Mesenchymal stem cell (in vitro differentiated cells and primary cell): ENCODE measurements at regions not wholly inside any gene's neighbourhood (a gene's known extent, or its start where the extent isn't known, plus 50 kb on each side); places are given as distances from the start of the nearest gene placed in this dataset.

Source experiments
- DNase-seq: peaks from one replicate; pipeline ENCODE4 v3.0.0-alpha.2; 2013
- H2AFZ ChIP-seq: one replicate; pipeline ENCODE4 v1.6.1; 2013; ENCODE audit warnings: low read depth, mild to moderate bottlenecking, control low read depth, inconsistent platforms, low read length, moderate library complexity
- H2AK5ac ChIP-seq: 2 replicates; pipeline ENCODE4 v1.6.1; 2013; ENCODE audit warnings: low read length, moderate library complexity, mild to moderate bottlenecking, inconsistent platforms; ENCODE audit not compliant: severe bottlenecking
- H2BK120ac ChIP-seq: one replicate; pipeline ENCODE4 v1.6.1; 2013; ENCODE audit warnings: low read depth, mild to moderate bottlenecking, inconsistent platforms, low read length, moderate library complexity
- H2BK12ac ChIP-seq, 2 experiments: one replicate each; pipeline ENCODE4 v1.6.1; 2013; ENCODE audit warnings: inconsistent platforms in 2 of 2, low read length in 2 of 2, mild to moderate bottlenecking in 2 of 2, moderate library complexity in 2 of 2, control low read depth in 1 of 2
- H2BK15ac ChIP-seq: one replicate; pipeline ENCODE4 v1.6.1; 2013; ENCODE audit warnings: mild to moderate bottlenecking, low read depth, inconsistent platforms; ENCODE audit not compliant: poor library complexity, severe bottlenecking
- H2BK5ac ChIP-seq: 2 replicates; pipeline ENCODE4 v1.6.1; 2013; ENCODE audit warnings: low read depth, mild to moderate bottlenecking, low read length, control low read depth, inconsistent platforms; ENCODE audit not compliant: poor library complexity, severe bottlenecking
- H3K14ac ChIP-seq, 2 experiments: one replicate each; pipeline ENCODE4 v1.6.1; 2013; ENCODE audit warnings: inconsistent platforms in 2 of 2, low read length in 2 of 2, control low read depth in 1 of 2, mild to moderate bottlenecking in 1 of 2, moderate library complexity in 1 of 2
- H3K18ac ChIP-seq, 2 experiments: one replicate each; pipeline ENCODE4 v1.6.1; 2013; ENCODE audit warnings: inconsistent platforms in 2 of 2, low read length in 2 of 2, control low read depth in 1 of 2, low read depth in 1 of 2, mild to moderate bottlenecking in 1 of 2
- H3K23ac ChIP-seq, 2 experiments: one replicate each; pipeline ENCODE4 v1.6.1; 2013; ENCODE audit warnings: inconsistent platforms in 2 of 2, low read length in 2 of 2, mild to moderate bottlenecking in 2 of 2, moderate library complexity in 2 of 2, control low read depth in 1 of 2
- H3K27ac ChIP-seq: 2 replicates; pipeline ENCODE4 v1.5.1; 2013; ENCODE audit warnings: mild to moderate bottlenecking, moderate library complexity, low read length, control low read depth, inconsistent platforms; ENCODE audit not compliant: poor library complexity, severe bottlenecking
- H3K27me3 ChIP-seq, 2 experiments: 2 replicates each; pipeline versions ENCODE4 v1.6.1 to v1.7.0; 2013; ENCODE audit warnings: low read length in 2 of 2, mild to moderate bottlenecking in 2 of 2, moderate library complexity in 2 of 2, control low read depth in 1 of 2, inconsistent platforms in 1 of 2; ENCODE audit not compliant: control insufficient read depth in 1 of 2, insufficient read depth in 1 of 2
- H3K36me3 ChIP-seq, 2 experiments: 2 replicates each; pipeline versions ENCODE4 v1.6.1 to v1.7.0; 2013; ENCODE audit warnings: low read length in 2 of 2, control low read depth in 1 of 2, inconsistent platforms in 1 of 2, low read depth in 1 of 2, mild to moderate bottlenecking in 1 of 2; ENCODE audit not compliant: insufficient read depth in 2 of 2, control insufficient read depth in 1 of 2
- H3K4ac ChIP-seq, 2 experiments: one replicate each; pipeline ENCODE4 v1.6.1; 2013; ENCODE audit warnings: inconsistent platforms in 2 of 2, low read length in 2 of 2, mild to moderate bottlenecking in 2 of 2, moderate library complexity in 2 of 2, control low read depth in 1 of 2, low read depth in 1 of 2
- H3K4me1 ChIP-seq: 2 replicates; pipeline ENCODE4 v1.6.1; 2013; ENCODE audit warnings: low read depth, low read length, control low read depth; ENCODE audit not compliant: control insufficient read depth, insufficient read depth
- H3K4me2 ChIP-seq: 2 replicates; pipeline ENCODE4 v1.6.1; 2013; ENCODE audit warnings: low read length, mild to moderate bottlenecking, inconsistent platforms; ENCODE audit not compliant: poor library complexity, severe bottlenecking
- H3K4me3 ChIP-seq, 2 experiments: 2 replicates each; pipeline versions ENCODE4 v1.5.1 to v1.7.0; 2013; ENCODE audit warnings: low read length in 2 of 2, mild to moderate bottlenecking in 2 of 2, control low read depth in 1 of 2, low read depth in 1 of 2; ENCODE audit not compliant: insufficient read depth in 1 of 2
- H3K79me1 ChIP-seq: replicated peaks from 2 replicates; pipeline ENCODE4 v1.6.1; 2013; ENCODE audit warnings: mild to moderate bottlenecking, control low read depth, low read length, inconsistent platforms; ENCODE audit not compliant: poor library complexity, severe bottlenecking
- H3K9ac ChIP-seq: 2 replicates; pipeline ENCODE4 v1.7.0; 2013; ENCODE audit warnings: mild to moderate bottlenecking, low read length, moderate library complexity
- H3K9me3 ChIP-seq: 2 replicates; pipeline ENCODE4 v1.7.0; 2013; ENCODE audit warnings: mild to moderate bottlenecking, low read length; ENCODE audit not compliant: control insufficient read depth
- H4K8ac ChIP-seq: one replicate; pipeline ENCODE4 v1.6.1; 2013; ENCODE audit warnings: inconsistent platforms, mild to moderate bottlenecking, low read length, moderate library complexity
- H4K91ac ChIP-seq: one replicate; pipeline ENCODE4 v1.6.1; 2013; ENCODE audit warnings: mild to moderate bottlenecking, low read length, inconsistent platforms
- WGBS: methylation state at CpG from one replicate; pipeline ENCODE4 v1.1.7; 2013; ENCODE audit warnings: mixed read lengths; 5-methylcytosine and 5-hydroxymethylcytosine counted together

GRCh38 chr10:89829262-89829886, 128.0 kb downstream of the KIF20B start:
- 94% methylated on average over 10 of the region's 20 CpGs for WGBS
- H4K8ac ChIP-seq: no peak overlapping the region
- no peaks in the 10 kb centered on the region for H3K27me3 ChIP-seq
- no peaks in the 10 kb centered on the region for H3K36me3 ChIP-seq
- no peak overlapping the region for H3K9ac ChIP-seq
- no peak for DNase-seq
- no peak overlapping the region for H2AFZ ChIP-seq
- no peak overlapping the region for H2AK5ac ChIP-seq
- H3K4me1 ChIP-seq: no peaks in the 10 kb centered on the region
- H3K27ac ChIP-seq: no peak overlapping the region
- no peak overlapping the region for H2BK120ac ChIP-seq
- no peak overlapping the region for H3K14ac ChIP-seq
- H2BK5ac ChIP-seq: no peak overlapping the region
- no peak overlapping the region for H2BK15ac ChIP-seq
- H3K4me3 ChIP-seq: no peak overlapping the region
- no peak overlapping the region for H3K4ac ChIP-seq
- H3K79me1 ChIP-seq: no peaks in the 10 kb centered on the region
- H4K91ac ChIP-seq: no peak overlapping the region
- peaks cover 9% of the 10 kb centered on the region for H3K9me3 ChIP-seq
- H3K18ac ChIP-seq: no peak overlapping the region
- H3K4me2 ChIP-seq: no peak overlapping the region
- H2BK12ac ChIP-seq: no peak overlapping the region
- no peak overlapping the region for H3K23ac ChIP-seq

GRCh38 chr10:89829887-89830269, 128.5 kb downstream of the KIF20B start:
- Histone ChIP-seq H3K4me2 (no peak overlapping the region), H3K4me1 (no peaks in the 10 kb centered on the region), H3K4me3 (no peak overlapping the region), H3K36me3 (no peaks in the 10 kb centered on the region), H3K79me1 (no peaks in the 10 kb centered on the region), H2AK5ac (no peak overlapping the region), H3K18ac (peak overlapping the region in 1 of 2 experiments; percentile 50), H3K27ac (no peak overlapping the region), H4K8ac (no peak overlapping the region), H2AFZ (no peak overlapping the region), H3K9me3 (peaks cover 9% of the 10 kb centered on the region), H3K9ac (no peak overlapping the region), H3K23ac (no peak overlapping the region), H3K14ac (no peak overlapping the region), H2BK15ac (no peak overlapping the region), H2BK120ac (no peak overlapping the region), H3K4ac (no peak overlapping the region), H2BK12ac (no peak overlapping the region), H4K91ac (no peak overlapping the region), H3K27me3 (no peaks in the 10 kb centered on the region), H2BK5ac (no peak overlapping the region)
- no peak for DNase-seq
- 74% methylated on average over 5 of the region's 5 CpGs for WGBS

GRCh38 chr10:89830624-89831023, 129.2 kb downstream of the KIF20B start:
- Histone ChIP-seq H3K4me3 (no peak overlapping the region), H2BK15ac (no peak overlapping the region), H3K79me1 (no peaks in the 10 kb centered on the region), H3K4me1 (no peaks in the 10 kb centered on the region), H3K14ac (no peak overlapping the region), H3K9me3 (peaks cover 9% of the 10 kb centered on the region), H3K4me2 (no peak overlapping the region), H2AK5ac (no peak overlapping the region), H3K36me3 (no peaks in the 10 kb centered on the region), H4K91ac (no peak overlapping the region), H2BK120ac (no peak overlapping the region), H3K27ac (no peak overlapping the region), H3K27me3 (no peaks in the 10 kb centered on the region), H2AFZ (no peak overlapping the region), H4K8ac (no peak overlapping the region), H3K23ac (no peak overlapping the region), H2BK5ac (no peak overlapping the region), H3K9ac (no peak overlapping the region), H3K18ac (no peak overlapping the region), H2BK12ac (no peak overlapping the region), H3K4ac (no peak overlapping the region)
- 92% methylated on average over 2 of the region's 2 CpGs for WGBS
- DNase-seq: no peak

GRCh38 chr10:89836840-89837164, 135.4 kb downstream of the KIF20B start:
- DNase-seq: no peak
- Histone ChIP-seq H3K4me2 (no peak overlapping the region), H3K9me3 (peaks cover 9% of the 10 kb centered on the region), H2BK5ac (no peak overlapping the region), H2BK12ac (no peak overlapping the region), H3K14ac (no peak overlapping the region), H4K8ac (no peak overlapping the region), H3K4ac (no peak overlapping the region), H3K4me1 (no peaks in the 10 kb centered on the region), H2AFZ (no peak overlapping the region), H4K91ac (no peak overlapping the region), H2AK5ac (no peak overlapping the region), H3K27me3 (peaks cover 0 to 20% of the 10 kb centered on the region in 2 experiments), H3K18ac (no peak overlapping the region), H3K36me3 (no peaks in the 10 kb centered on the region), H3K9ac (peak overlapping the region; percentile 82), H3K23ac (no peak overlapping the region), H2BK120ac (no peak overlapping the region), H2BK15ac (no peak overlapping the region), H3K4me3 (peak overlapping the region in 1 of 2 experiments; percentile 78), H3K79me1 (no peaks in the 10 kb centered on the region), H3K27ac (no peak overlapping the region)
- WGBS: 96% methylated on average over 12 of the region's 12 CpGs
